PFSK-1 (cell line): ENCODE measurements at regions not wholly inside any gene's neighbourhood (a gene's known extent, or its start where the extent isn't known, plus 50 kb on each side); places are given as distances from the start of the nearest gene placed in this dataset.

Experiments used
- FOXP2 ChIP-seq: optimal IDR thresholded peaks from 2 replicates; pipeline ENCODE3; 2011; ENCODE audit warnings: borderline replicate concordance, control low read depth, inconsistent platforms; ENCODE audit not compliant: insufficient read depth; ENCODE audit errors: extremely low read length, extremely low read depth
- POLR2AphosphoS5 ChIP-seq: IDR thresholded peaks from 2 replicates; pipeline ENCODE4 v1.6.1; 2012; ENCODE audit warnings: low read depth, mild to moderate bottlenecking, control low read depth, low read length, moderate library complexity
- SIN3A ChIP-seq: IDR thresholded peaks from 2 replicates; pipeline ENCODE4 v1.6.1; 2012; ENCODE audit warnings: mild to moderate bottlenecking, low read length, moderate library complexity, borderline replicate concordance; ENCODE audit not compliant: insufficient read depth
- TAF1 ChIP-seq: IDR thresholded peaks from 2 replicates; pipeline ENCODE4 v1.6.1; 2012; ENCODE audit warnings: low read length, control low read depth, borderline replicate concordance; ENCODE audit not compliant: insufficient read depth
- TF ChIP-seq, protein P1 (sequence below), 2 experiments: IDR thresholded peaks; 2 replicates each; pipeline versions ENCODE4 v1.6.1 to v1.8.0; 2011 to 2012; ENCODE audit warnings: low read depth in 2 of 2, low read length in 2 of 2, control low read depth in 1 of 2, inconsistent platforms in 1 of 2, mild to moderate bottlenecking in 1 of 2, moderate library complexity in 1 of 2; ENCODE audit not compliant: insufficient read depth in 1 of 2

DNA sequence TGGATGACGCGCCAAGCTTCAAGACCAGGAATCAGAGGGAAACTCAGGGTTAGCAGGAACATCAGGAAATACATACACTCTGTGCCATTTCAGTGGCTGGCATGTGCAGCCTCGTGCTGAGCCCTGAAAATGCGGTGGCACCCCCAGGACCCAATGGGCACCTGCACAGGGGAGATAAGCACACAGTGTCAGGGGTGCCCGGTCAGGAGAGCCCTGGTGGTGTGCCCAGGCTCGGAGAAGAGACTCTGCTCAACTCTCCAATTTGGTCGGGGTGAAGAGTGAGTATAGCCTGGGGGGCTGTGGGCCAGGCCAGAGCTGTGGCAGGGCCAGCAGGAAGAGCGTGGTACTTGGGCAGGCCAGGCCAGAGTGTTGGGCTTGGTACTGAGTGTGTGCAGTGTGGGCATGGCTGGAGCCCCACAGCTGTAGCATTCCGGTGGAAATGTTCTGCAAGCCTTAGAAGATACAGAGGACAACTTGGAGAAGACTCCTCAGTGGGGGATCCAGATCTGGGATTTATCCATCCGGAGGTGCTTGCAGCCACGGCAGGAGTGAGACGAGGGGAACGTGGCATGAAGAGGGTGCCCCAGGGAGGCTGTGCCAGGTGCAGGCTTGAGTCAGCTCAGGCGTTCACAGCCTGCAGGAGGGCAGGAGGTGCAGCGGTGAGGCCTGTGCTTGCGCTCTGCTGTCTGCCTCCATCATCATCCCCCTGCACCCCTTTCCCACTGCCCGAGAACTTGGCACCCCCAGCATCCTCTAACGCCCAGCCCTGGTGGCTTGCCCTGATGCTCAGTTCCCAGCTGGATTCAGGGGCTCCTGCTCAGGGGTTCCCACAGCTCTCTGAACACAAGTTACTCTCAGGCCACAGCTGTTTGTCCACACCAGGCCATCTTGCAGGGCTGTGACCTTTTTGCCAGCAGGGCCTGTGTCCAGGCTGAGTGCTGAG, 451.7 kb upstream of the HS6ST1 start:
- TF ChIP-seq, protein P1, sequence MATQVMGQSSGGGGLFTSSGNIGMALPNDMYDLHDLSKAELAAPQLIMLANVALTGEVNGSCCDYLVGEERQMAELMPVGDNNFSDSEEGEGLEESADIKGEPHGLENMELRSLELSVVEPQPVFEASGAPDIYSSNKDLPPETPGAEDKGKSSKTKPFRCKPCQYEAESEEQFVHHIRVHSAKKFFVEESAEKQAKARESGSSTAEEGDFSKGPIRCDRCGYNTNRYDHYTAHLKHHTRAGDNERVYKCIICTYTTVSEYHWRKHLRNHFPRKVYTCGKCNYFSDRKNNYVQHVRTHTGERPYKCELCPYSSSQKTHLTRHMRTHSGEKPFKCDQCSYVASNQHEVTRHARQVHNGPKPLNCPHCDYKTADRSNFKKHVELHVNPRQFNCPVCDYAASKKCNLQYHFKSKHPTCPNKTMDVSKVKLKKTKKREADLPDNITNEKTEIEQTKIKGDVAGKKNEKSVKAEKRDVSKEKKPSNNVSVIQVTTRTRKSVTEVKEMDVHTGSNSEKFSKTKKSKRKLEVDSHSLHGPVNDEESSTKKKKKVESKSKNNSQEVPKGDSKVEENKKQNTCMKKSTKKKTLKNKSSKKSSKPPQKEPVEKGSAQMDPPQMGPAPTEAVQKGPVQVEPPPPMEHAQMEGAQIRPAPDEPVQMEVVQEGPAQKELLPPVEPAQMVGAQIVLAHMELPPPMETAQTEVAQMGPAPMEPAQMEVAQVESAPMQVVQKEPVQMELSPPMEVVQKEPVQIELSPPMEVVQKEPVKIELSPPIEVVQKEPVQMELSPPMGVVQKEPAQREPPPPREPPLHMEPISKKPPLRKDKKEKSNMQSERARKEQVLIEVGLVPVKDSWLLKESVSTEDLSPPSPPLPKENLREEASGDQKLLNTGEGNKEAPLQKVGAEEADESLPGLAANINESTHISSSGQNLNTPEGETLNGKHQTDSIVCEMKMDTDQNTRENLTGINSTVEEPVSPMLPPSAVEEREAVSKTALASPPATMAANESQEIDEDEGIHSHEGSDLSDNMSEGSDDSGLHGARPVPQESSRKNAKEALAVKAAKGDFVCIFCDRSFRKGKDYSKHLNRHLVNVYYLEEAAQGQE (IDR thresholded peaks at IDR 0.05; ENCODE audit: insufficient read depth in 1 of 2, low read depth in 2 of 2, low read length in 2 of 2) = no peak
- TF ChIP-seq POLR2AphosphoS5 (no peak), SIN3A (no peak), FOXP2 (no peak), TAF1 (no peak)

DNA sequence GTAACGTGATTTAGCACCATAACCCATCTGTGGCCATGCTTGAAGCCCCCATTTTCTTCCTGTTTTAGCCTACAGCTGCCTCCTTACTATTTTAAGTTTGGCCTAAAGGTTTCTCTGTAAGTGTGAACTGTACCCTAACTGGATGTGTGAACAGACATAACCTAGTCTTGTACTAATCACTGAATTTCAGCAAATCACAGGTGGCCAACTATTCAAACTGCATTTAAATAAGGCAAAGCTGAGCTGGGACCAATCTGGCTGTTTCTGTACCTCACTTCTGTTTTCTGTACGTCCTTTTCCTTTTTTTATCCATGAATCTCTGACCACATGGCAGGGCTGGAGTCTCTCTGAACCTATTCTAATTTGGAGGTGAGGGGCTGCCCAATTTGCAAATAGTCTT, 452.7 kb upstream of the HS6ST1 start:
- no peak for TF ChIP-seq POLR2AphosphoS5
- TF ChIP-seq SIN3A = no peak
- TF ChIP-seq, protein P1 (IDR thresholded peaks at IDR 0.05; ENCODE audit: insufficient read depth in 1 of 2, low read depth in 2 of 2, low read length in 2 of 2) = no peak
- TF ChIP-seq FOXP2 = no peak
- TF ChIP-seq TAF1 = no peak

DNA sequence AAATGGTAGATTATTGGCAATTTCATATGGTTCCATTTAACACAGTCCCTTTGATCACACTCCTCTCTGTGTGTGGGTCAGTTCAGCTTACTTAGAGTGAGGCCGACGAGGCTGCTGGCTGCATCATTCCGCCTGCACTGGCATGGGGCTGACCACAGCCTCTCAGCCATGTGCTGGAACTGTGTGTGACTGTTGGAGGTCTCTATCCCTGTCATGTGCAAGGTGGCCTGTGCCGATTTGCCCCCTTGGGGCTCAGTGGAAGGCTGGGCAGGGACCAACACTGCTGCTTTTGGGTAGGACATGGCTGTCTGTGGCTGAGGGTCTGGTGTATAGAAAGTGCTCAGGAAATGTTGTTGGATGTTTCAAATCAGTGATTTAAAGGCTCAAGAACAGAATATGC, 454.0 kb upstream of the HS6ST1 start:
- no peak for TF ChIP-seq POLR2AphosphoS5
- no peak for TF ChIP-seq FOXP2
- no peak for TF ChIP-seq SIN3A
- TF ChIP-seq TAF1 = no peak
- TF ChIP-seq, protein P1 (IDR thresholded peaks at IDR 0.05; ENCODE audit: insufficient read depth in 1 of 2, low read depth in 2 of 2, low read length in 2 of 2) = no peak

DNA sequence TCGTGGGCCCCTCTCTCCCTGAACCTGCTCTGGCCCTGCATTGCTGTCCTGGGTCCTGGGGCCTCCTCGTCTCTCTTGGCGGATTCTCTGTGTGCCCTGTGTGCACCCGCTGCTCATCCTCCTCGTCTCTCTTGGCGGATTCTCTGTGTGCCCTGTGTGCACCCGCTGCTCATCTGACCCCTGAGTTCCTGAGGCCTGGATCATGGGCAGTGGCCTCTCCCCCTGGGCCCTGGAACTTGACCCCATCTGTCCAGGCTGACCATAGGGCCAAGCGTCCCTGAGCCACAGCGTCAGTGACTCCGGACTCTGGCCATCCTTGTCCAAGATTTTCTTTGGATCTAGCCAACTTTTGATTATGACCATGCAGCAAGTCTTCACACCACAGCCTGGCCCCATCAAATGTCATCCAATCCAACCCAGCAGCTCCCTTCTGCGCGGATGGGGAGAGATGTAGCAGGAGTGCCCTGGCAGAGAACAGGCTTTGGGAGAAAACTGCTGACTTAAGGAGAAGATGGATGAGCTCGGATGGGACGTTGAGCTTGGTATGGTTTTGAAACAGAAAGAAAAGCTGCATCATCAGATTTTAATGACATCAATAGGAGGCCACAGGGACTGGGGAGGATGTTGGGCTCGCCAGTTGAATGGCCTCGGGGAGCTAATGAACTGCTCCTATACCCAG, 455.1 kb upstream of the HS6ST1 start:
- no peak for TF ChIP-seq TAF1
- no peak for TF ChIP-seq SIN3A
- TF ChIP-seq POLR2AphosphoS5 = no peak
- no peak for TF ChIP-seq FOXP2
- TF ChIP-seq, protein P1 (IDR thresholded peaks at IDR 0.05; ENCODE audit: insufficient read depth in 1 of 2, low read depth in 2 of 2, low read length in 2 of 2) = no peak
